ENCODE measurements at regions not wholly inside any gene's neighbourhood (a gene's known extent, or its start where the extent isn't known, plus 50 kb on each side); places are given as distances from the start of the nearest gene placed in this dataset.

DNA sequence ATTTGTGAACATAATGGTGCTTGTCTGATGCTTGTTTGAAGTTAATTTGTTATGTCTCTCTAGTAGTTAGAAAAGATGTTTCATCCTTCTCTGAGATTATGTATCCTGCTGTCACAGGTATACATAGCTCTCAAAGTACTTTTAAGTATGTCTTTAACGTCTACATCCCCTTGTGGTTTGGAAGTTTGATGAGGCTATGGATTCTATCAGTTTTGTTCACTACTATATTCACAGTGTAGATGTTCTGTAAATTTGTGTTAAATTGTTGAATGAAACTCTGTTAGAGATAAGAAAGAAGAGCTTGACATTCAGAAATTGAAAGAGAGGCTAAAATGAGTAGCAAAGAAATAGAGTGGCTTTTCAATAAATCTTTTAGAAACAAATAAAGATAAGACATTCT, 304.6 kb upstream of the MIR17HG start:
- H3K9me1 ChIP-seq (ENCODE audit: insufficient read depth, low read length) = no peaks in the 10 kb centered on the region
- no peak overlapping the region for H2BK20ac ChIP-seq (ENCODE audit: low read depth, low read length)
- DNase-seq (no peak), ATAC-seq (ENCODE audit: low read depth) (no peak)
- H3K4ac ChIP-seq (ENCODE audit: low read depth, low read length) = no peak overlapping the region
- H4K8ac ChIP-seq (ENCODE audit: low read depth in 2 of 2, low read length in 2 of 2) = no peak overlapping the region
- H3K27me3 ChIP-seq (ENCODE audit: control insufficient read depth, insufficient read depth, low read length) = no peaks in the 10 kb centered on the region
- H2BK5ac ChIP-seq (ENCODE audit: low read depth, low read length, poor library complexity, severe bottlenecking) = no peak overlapping the region
- H3K56ac ChIP-seq (ENCODE audit: extremely low read depth, insufficient read depth, low read length) = no peak overlapping the region
- H2BK15ac ChIP-seq (ENCODE audit: low read depth, low read length) = no peak overlapping the region
- intact Hi-C loops (cut with micrococcal nuclease) = no loop called here
- POLR2A ChIA-PET (ENCODE audit: unreplicated experiment) = no interaction called here
- no peak overlapping the region for H2AK5ac ChIP-seq (ENCODE audit: low read depth, low read length)
- H3K9ac ChIP-seq (ENCODE audit: low read depth, low read length) = no peak overlapping the region
- H3K4me1 ChIP-seq (ENCODE audit: control insufficient read depth, insufficient read depth, low read length) = no peaks in the 10 kb centered on the region
- no peaks in the 10 kb centered on the region for H3K36me3 ChIP-seq (ENCODE audit: control insufficient read depth, insufficient read depth, low read length)
- BruUV-seq (replicated peaks) = no TSS peak
- no CpG with 5 or more reads among the region's 1 CpG for WGBS, 2 experiments (ENCODE audit: extremely low coverage in 2 of 2, insufficient read length in 1 of 2)
- no peak overlapping the region for H3K27ac ChIP-seq (ENCODE audit: insufficient read depth, low read length)
- H4K5ac ChIP-seq (ENCODE audit: low read depth, low read length) = no peak overlapping the region
- H3K4me3 ChIP-seq (ENCODE audit: insufficient read depth, low read depth, low read length) = no peak overlapping the region
- H2AK9ac ChIP-seq (replicated peaks; ENCODE audit: low read depth, low read length, poor library complexity) = no peak overlapping the region
- no peaks in the 10 kb centered on the region for H3K9me3 ChIP-seq (ENCODE audit: control insufficient read depth, insufficient read depth, low read length)
- no peaks in the 10 kb centered on the region for H4K20me1 ChIP-seq (ENCODE audit: insufficient read depth, low read length)
- no peak overlapping the region for H3K18ac ChIP-seq (ENCODE audit: low read depth, low read length)
- no peaks in the 10 kb centered on the region for H3K79me1 ChIP-seq (ENCODE audit: low read depth in 1 of 2, low read length in 2 of 2)
- H4K91ac ChIP-seq (ENCODE audit: insufficient read depth, low read depth, low read length) = no peak overlapping the region
- no peak for TF ChIP-seq CHD1 (IDR thresholded peaks at IDR 0.05; ENCODE audit: low read depth, low read length)
- no peak for TF ChIP-seq FOS (IDR thresholded peaks at IDR 0.05; ENCODE audit: low read depth, low read length)
- TF ChIP-seq ELK1 (IDR thresholded peaks at IDR 0.05; ENCODE audit: borderline replicate concordance, low read depth, low read length) = no peak
- in situ Hi-C loops (cut with MboI; ENCODE audit: low sequenced_read_pairs) = no loop called here
- CTCF ChIA-PET = no interaction called here
- dilution Hi-C loops (cut with HindIII; ENCODE audit: low sequenced_read_pairs, unreplicated experiment) = no loop called here
- no peak overlapping the region for H2BK120ac ChIP-seq (ENCODE audit: low read depth, low read length)
- no peak overlapping the region for H2AFZ ChIP-seq (replicated peaks; ENCODE audit: low read length, poor library complexity)
- no peak overlapping the region for H3K4me2 ChIP-seq (ENCODE audit: low read depth, low read length)
- H3K23ac ChIP-seq (ENCODE audit: low read depth, low read length) = no peak overlapping the region
- no peak overlapping the region for H3K14ac ChIP-seq (replicated peaks; ENCODE audit: low read depth, low read length)

Data from IMR-90 (cell line).